Central memory CD8-positive, alpha-beta T cell (primary cell): ENCODE measurements at regions not wholly inside any gene's neighbourhood (a gene's known extent, or its start where the extent isn't known, plus 50 kb on each side); places are given as distances from the start of the nearest gene placed in this dataset.

Experiments used
- ATAC-seq: fragments of 150-1000 bp; cut with Tn5 transposase; replicated peaks from 2 replicates; pipeline ENCODE4 v1.10.0; 2022; ENCODE audit warnings: mild to moderate bottlenecking, moderate FRiP score, moderate number of reproducible peaks; ENCODE audit not compliant: poor library complexity, severe bottlenecking; ENCODE audit errors: extremely low read depth
- DNase-seq, 2 donors: peaks; one replicate each; pipeline ENCODE4 v3.0.0; 2021; ENCODE audit warnings: low spot score in 2 of 2
- H3K27ac Mint-ChIP-seq: one replicate; pipeline ENCODE4 v1.8.0; 2022; ENCODE audit warnings: low read depth, mild to moderate bottlenecking, moderate library complexity, mixed read lengths
- H3K27me3 Mint-ChIP-seq: one replicate; pipeline ENCODE4 v1.8.0; 2022; ENCODE audit warnings: mixed read lengths
- H3K36me3 Mint-ChIP-seq: one replicate; pipeline ENCODE4 v1.8.0; 2022; ENCODE audit warnings: mild to moderate bottlenecking, moderate library complexity, mixed read lengths; ENCODE audit not compliant: insufficient read depth
- H3K4me1 Mint-ChIP-seq: one replicate; pipeline ENCODE4 v1.8.0; 2022; ENCODE audit warnings: mixed read lengths
- H3K4me3 Mint-ChIP-seq: one replicate; pipeline ENCODE4 v1.8.0; 2022; ENCODE audit warnings: mild to moderate bottlenecking, moderate library complexity, mixed read lengths
- H3K9me3 Mint-ChIP-seq: one replicate; pipeline ENCODE4 v1.8.0; 2022; ENCODE audit warnings: mixed read lengths

GRCh38 chr16:73308771-73309170 is 260.8 kb upstream of the ZFHX3 start:
- no peaks in the 10 kb centered on the region for H3K36me3 Mint-ChIP-seq
- DNase-seq = no peak
- H3K9me3 Mint-ChIP-seq = peaks cover 6% of the 10 kb centered on the region
- H3K27me3 Mint-ChIP-seq = no peaks in the 10 kb centered on the region
- no peaks in the 10 kb centered on the region for H3K4me1 Mint-ChIP-seq
- no peak overlapping the region for H3K27ac Mint-ChIP-seq
- no peak for ATAC-seq
- no peak overlapping the region for H3K4me3 Mint-ChIP-seq

GRCh38 chr16:73306901-73307413 is 259.0 kb upstream of the ZFHX3 start:
- H3K27me3 Mint-ChIP-seq = no peaks in the 10 kb centered on the region
- no peak overlapping the region for H3K4me3 Mint-ChIP-seq
- no peaks in the 10 kb centered on the region for H3K9me3 Mint-ChIP-seq
- H3K27ac Mint-ChIP-seq = no peak overlapping the region
- ATAC-seq (no peak), DNase-seq (no peak)
- no peaks in the 10 kb centered on the region for H3K36me3 Mint-ChIP-seq
- H3K4me1 Mint-ChIP-seq = no peaks in the 10 kb centered on the region

GRCh38 chr16:73304008-73304774 is 256.3 kb upstream of the ZFHX3 start:
- no peaks in the 10 kb centered on the region for H3K4me1 Mint-ChIP-seq

GRCh38 chr16:73302942-73303341 is 255.0 kb upstream of the ZFHX3 start:
- Mint-ChIP-seq H3K27ac (no peak overlapping the region), H3K4me1 (no peaks in the 10 kb centered on the region), H3K36me3 (no peaks in the 10 kb centered on the region), H3K9me3 (no peaks in the 10 kb centered on the region), H3K4me3 (no peak overlapping the region), H3K27me3 (no peaks in the 10 kb centered on the region)
- DNase-seq (no peak), ATAC-seq (no peak)

More at GRCh38 chr16:73304008-73304774, 256.3 kb upstream of the ZFHX3 start:
- H3K27ac Mint-ChIP-seq = no peak overlapping the region
- no peak for DNase-seq
- no peaks in the 10 kb centered on the region for H3K9me3 Mint-ChIP-seq
- H3K4me3 Mint-ChIP-seq = no peak overlapping the region
- ATAC-seq = no peak
- no peaks in the 10 kb centered on the region for H3K27me3 Mint-ChIP-seq
- no peaks in the 10 kb centered on the region for H3K36me3 Mint-ChIP-seq

GRCh38 chr16:73301984-73302383 is 254.1 kb upstream of the ZFHX3 start:
- H3K4me3 Mint-ChIP-seq = no peak overlapping the region
- H3K9me3 Mint-ChIP-seq = no peaks in the 10 kb centered on the region
- no peaks in the 10 kb centered on the region for H3K27me3 Mint-ChIP-seq
- DNase-seq = no peak
- ATAC-seq = no peak
- H3K4me1 Mint-ChIP-seq = no peaks in the 10 kb centered on the region
- no peaks in the 10 kb centered on the region for H3K36me3 Mint-ChIP-seq
- H3K27ac Mint-ChIP-seq = no peak overlapping the region

- no peak for ATAC-seq
- Mint-ChIP-seq H3K4me1 (no peaks in the 10 kb centered on the region), H3K27ac (no peak overlapping the region), H3K4me3 (no peak overlapping the region), H3K27me3 (no peaks in the 10 kb centered on the region), H3K36me3 (no peaks in the 10 kb centered on the region), H3K9me3 (no peaks in the 10 kb centered on the region)
- no peak for DNase-seq
Measured at GRCh38 chr16:73299346-73299745, 251.4 kb upstream of the ZFHX3 start.

- ATAC-seq = no peak
- Mint-ChIP-seq H3K36me3 (no peaks in the 10 kb centered on the region), H3K27me3 (no peaks in the 10 kb centered on the region), H3K27ac (no peak overlapping the region), H3K9me3 (no peaks in the 10 kb centered on the region), H3K4me3 (no peak overlapping the region), H3K4me1 (no peaks in the 10 kb centered on the region)
- no peak for DNase-seq
Measured at GRCh38 chr16:73298562-73298961, 250.6 kb upstream of the ZFHX3 start.

GRCh38 chr16:73290258-73290657 is 242.3 kb upstream of the ZFHX3 start:
- Mint-ChIP-seq H3K9me3 (peaks cover 5% of the 10 kb centered on the region), H3K36me3 (no peaks in the 10 kb centered on the region), H3K27ac (no peak overlapping the region), H3K4me1 (no peaks in the 10 kb centered on the region), H3K4me3 (no peak overlapping the region), H3K27me3 (no peaks in the 10 kb centered on the region)
- DNase-seq (no peak), ATAC-seq (no peak)

GRCh38 chr16:73289232-73289631 is 241.3 kb upstream of the ZFHX3 start:
- no peak for DNase-seq
- no peaks in the 10 kb centered on the region for H3K36me3 Mint-ChIP-seq

GRCh38 chr16:73288520-73288919 is 240.6 kb upstream of the ZFHX3 start:
- H3K27ac Mint-ChIP-seq = no peak overlapping the region
- DNase-seq (no peak), ATAC-seq (no peak)
- H3K36me3 Mint-ChIP-seq = no peaks in the 10 kb centered on the region
- no peaks in the 10 kb centered on the region for H3K27me3 Mint-ChIP-seq
- H3K4me3 Mint-ChIP-seq = no peak overlapping the region
- no peaks in the 10 kb centered on the region for H3K4me1 Mint-ChIP-seq
- peaks cover 10% of the 10 kb centered on the region for H3K9me3 Mint-ChIP-seq

More at GRCh38 chr16:73289232-73289631, 241.3 kb upstream of the ZFHX3 start:
- Mint-ChIP-seq H3K4me1 (no peaks in the 10 kb centered on the region), H3K27ac (no peak overlapping the region), H3K4me3 (no peak overlapping the region), H3K27me3 (no peaks in the 10 kb centered on the region), H3K9me3 (peaks cover 10% of the 10 kb centered on the region)
- no peak for ATAC-seq

- no peak for ATAC-seq
- H3K4me1 Mint-ChIP-seq = no peaks in the 10 kb centered on the region
Measured at GRCh38 chr16:73287859-73288405, 240.0 kb upstream of the ZFHX3 start.

GRCh38 chr16:73286346-73287267 is 238.7 kb upstream of the ZFHX3 start:
- no peaks in the 10 kb centered on the region for H3K4me1 Mint-ChIP-seq
- peaks cover 4% of the 10 kb centered on the region for H3K9me3 Mint-ChIP-seq
- H3K36me3 Mint-ChIP-seq = no peaks in the 10 kb centered on the region
- DNase-seq (no peak), ATAC-seq (no peak)
- no peak overlapping the region for H3K4me3 Mint-ChIP-seq
- H3K27ac Mint-ChIP-seq = no peak overlapping the region
- H3K27me3 Mint-ChIP-seq = no peaks in the 10 kb centered on the region

More at GRCh38 chr16:73287859-73288405, 240.0 kb upstream of the ZFHX3 start:
- Mint-ChIP-seq H3K36me3 (no peaks in the 10 kb centered on the region), H3K9me3 (peaks cover 8% of the 10 kb centered on the region), H3K4me3 (no peak overlapping the region), H3K27me3 (no peaks in the 10 kb centered on the region), H3K27ac (no peak overlapping the region)
- no peak for DNase-seq
